ENCODE measurements at regions not wholly inside any gene's neighbourhood (a gene's known extent, or its start where the extent isn't known, plus 50 kb on each side); places are given as distances from the start of the nearest gene placed in this dataset.
"Not testable (repeated sequence)": the region's sequence is repeated elsewhere in the genome, so short reads cannot be mapped to it uniquely, and the experiment has no call there.

DNA sequence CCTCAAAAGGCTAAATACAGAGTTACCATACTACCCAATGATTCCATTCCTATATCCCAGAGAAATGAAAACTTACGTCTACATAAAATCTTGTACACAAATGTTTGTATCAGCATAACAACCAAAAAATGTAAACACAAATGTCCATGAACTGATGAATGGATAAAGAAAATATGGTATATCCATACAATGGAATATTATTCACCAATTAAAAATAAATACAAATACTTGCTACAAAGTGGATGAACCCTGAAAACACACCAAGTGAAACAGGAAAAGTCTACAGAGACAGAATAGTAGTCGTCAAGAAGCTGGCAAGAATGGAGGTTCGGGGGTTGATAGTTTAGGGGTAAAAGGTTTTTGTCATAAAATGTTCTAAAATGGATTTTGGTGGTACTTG lies 54.0 kb upstream of the ANKRD28 start:
- DNase-seq (ENCODE audit: low read depth, low spot score), result no peak

DNA sequence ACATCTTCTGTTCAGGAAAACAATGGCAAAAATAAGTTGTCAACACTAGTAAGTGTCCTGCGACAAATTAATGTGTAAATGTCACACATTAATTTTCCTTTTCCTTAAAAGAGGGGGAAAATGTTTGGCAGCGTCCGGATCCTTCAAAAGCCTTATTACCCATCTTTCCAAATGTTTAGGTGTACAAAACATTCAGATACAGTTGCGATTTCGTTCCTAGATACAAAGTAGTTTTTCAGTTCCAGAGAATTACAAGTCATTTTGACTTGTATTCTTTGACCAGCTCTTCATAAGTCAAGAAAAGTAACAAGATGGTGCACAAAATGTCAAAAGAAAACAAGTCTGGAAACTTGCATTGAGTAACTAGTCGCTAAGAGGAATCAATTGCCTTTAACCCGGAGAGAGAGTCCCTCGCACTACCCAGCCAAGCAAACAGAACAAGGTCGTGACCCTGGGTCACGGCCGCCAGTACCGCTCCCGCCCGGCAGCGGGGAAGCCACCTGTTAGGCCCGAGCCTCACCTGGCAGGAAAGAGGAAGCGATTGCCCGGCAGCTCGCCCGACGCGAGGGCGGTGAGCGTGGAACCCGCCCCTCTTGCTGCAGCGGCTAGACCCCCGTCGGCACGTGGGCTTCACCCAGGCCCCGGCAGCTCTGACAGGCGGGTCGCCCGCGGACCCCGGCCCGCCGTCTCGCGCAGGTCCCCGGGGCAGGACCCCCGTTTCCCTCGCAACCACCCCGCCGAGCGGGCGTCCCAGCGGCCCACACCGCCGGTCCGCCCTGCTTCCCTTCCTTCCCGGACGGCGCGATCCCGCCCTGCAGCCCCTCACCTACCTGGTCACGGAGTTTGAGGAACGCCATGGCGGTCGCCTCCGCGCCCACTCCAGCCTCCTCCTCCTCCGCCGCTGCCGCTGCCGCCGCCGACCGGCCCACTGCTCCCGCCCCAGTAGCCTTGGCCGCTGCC lies 61.0 kb upstream of the ANKRD28 start:
- DNase-seq (ENCODE audit: low read depth, low spot score), result no peak

- DNase-seq (ENCODE audit: low read depth, low spot score), result no peak
Observed at GRCh38 chr3:15859507-15860013, 61.8 kb upstream of the ANKRD28 start.

GRCh38 chr3:15860014-15860934 lies 62.5 kb upstream of the ANKRD28 start:
- DNase-seq (ENCODE audit: low read depth, low spot score), result no peak

DNA sequence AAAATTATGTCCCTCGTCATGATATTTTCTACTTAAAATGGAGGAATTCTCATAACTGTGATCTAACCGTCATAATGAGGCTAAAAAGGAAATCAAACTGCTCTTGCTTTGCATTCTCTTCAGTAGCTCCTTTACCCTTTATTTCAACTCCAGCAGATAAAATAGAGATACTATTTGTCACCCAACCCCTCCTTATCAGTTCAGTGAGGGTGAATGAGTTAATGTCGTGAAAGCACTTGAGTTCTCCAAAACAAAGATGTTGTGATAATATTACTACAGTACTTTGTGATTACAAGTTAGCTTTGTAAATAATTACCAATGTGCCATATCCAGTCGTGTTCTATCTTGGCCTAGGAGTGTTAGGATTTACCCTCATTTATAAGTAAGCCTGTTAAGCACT lies 63.4 kb upstream of the ANKRD28 start:
- no peak for DNase-seq (ENCODE audit: low read depth, low spot score)

DNA sequence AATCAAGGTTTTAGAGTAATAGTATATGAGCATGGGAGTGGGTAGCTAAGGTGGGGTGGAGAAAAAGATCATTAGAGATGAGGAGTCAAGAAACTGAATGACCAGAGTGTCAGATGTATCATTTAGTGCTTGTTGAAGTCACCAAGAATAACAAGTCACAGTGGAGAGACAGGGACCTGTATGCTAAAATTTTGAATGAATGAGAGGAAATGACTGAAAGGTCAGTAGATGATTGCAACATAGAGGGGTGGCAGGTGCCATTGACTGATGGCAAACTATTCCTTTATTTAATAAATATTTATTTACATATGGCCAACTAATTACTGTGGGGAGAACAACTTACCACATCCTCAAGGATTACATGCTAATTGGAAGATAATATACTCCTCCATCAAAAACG lies 75.0 kb upstream of the ANKRD28 start:
- DNase-seq (ENCODE audit: low read depth, low spot score), result no peak

GRCh38 chr3:15873415-15873814 lies 75.6 kb upstream of the ANKRD28 start:
- no peak for DNase-seq (ENCODE audit: low read depth, low spot score)

- DNase-seq (ENCODE audit: low read depth, low spot score), result no peak
Observed at GRCh38 chr3:15875016-15875689, 77.4 kb upstream of the ANKRD28 start.

DNA sequence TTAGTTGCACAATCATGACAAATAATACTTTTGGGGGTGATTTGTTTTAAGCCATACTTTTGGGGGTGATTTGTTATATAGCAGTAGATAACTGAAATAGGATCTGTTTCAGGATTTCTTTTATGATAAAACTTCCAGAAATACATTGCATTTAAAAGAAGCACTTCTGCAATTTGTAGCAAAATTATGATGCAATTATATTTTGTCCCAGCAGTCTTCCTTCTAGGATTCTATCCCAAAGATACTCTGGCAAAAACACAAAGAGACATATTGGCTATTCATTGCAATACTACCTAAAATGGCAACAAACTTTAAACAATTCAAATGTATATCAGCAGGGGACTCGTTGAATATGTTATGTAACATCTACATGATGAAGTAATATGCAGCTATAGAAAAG lies 78.9 kb upstream of the ANKRD28 start:
- no peak for DNase-seq (ENCODE audit: low read depth, low spot score)

DNA sequence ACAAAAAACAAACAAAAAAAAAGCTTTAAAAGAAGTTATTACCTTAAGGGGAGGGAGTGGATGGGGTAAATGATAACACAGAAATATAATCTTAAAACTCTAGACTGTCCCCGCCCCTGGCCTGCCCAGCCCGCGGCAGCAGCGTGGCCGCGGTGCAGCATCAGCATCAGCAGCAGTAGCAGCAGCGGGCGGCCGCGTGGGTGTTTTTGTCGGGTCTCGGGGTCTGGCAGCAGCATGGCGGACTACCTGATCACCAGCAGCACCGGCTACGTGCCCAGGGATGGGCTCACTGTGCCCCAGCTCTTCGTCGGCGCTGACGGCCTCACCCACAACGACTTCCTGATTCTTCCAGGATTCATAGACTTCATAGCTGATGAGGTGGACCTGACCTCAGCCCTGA lies 80.0 kb upstream of the ANKRD28 start:
- no peak for DNase-seq (ENCODE audit: low read depth, low spot score)

GRCh38 chr3:15879787-15880186 lies 82.0 kb upstream of the ANKRD28 start:
- not testable (repeated sequence) for DNase-seq (ENCODE audit: low read depth, low spot score)

GRCh38 chr3:15882577-15882976 lies 84.8 kb upstream of the ANKRD28 start:
- no peak for DNase-seq (ENCODE audit: low read depth, low spot score)

- no peak for DNase-seq (ENCODE audit: low read depth, low spot score)
Observed at GRCh38 chr3:15884132-15884531, 86.4 kb upstream of the ANKRD28 start.

DNA sequence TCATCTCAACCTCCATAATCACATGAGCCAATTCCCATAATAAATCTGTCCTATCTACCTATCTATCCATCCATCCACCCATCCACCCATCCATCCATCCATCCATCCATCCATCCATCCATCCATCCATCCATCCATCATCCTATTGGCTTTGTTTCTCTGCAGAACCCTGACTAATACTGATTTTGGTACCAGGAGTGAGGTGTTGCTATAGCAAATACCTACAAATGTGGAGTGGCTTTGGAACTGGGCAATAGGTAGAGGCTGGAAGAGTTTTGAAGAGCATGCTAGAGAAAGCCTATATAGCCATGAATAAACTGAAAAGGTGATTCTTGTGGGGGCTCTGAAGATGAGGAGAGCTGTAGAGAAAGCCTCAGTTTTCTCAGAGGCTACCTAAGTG lies 88.7 kb upstream of the ANKRD28 start:
- no peak for DNase-seq (ENCODE audit: low read depth, low spot score)

- no peak for DNase-seq (ENCODE audit: low read depth, low spot score)
Observed at GRCh38 chr3:15887261-15887660, 89.5 kb upstream of the ANKRD28 start.

DNA sequence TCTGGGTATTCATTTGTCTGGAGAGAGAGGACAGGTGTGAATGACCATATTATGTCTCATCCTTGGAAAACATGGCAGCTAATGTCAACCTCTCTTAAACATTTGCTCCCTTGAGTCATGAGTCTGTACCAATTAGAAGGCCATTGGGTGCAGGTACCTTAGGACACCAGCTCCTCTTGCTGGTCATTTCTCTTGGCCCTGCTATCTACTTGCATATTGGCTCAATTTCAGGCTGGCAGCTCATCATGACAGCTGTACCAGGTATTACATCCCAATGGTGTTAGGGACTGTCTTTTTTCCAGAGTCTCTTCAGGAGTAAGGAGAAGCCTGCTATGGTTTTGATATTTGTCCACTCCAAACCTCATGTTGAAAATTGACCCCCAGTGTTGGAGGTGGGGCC lies 92.2 kb upstream of the ANKRD28 start:
- DNase-seq (ENCODE audit: low read depth, low spot score), result no peak

- no peak for DNase-seq (ENCODE audit: low read depth, low spot score)
Observed at GRCh38 chr3:15892311-15893227, 94.8 kb upstream of the ANKRD28 start.

DNA sequence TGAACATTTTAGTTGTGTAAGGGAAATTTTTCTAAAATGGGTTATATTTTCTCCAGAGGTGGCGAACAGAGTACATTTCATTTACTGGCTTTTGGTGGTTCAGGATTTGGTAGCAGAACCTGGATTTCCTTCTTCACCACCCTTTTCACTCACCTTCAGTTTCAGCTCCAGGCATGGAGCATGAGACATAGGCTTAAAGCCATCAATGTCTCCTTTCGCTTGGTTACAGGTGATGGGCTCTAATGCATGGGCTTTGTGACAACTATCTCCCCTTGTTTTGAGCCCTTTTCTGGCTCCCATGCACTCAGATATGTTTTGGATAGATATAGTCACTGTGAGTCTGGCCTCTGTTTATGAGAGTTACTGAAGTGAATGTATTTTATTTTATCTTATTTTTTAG lies 96.6 kb upstream of the ANKRD28 start:
- DNase-seq (ENCODE audit: low read depth, low spot score), result no peak

DNA sequence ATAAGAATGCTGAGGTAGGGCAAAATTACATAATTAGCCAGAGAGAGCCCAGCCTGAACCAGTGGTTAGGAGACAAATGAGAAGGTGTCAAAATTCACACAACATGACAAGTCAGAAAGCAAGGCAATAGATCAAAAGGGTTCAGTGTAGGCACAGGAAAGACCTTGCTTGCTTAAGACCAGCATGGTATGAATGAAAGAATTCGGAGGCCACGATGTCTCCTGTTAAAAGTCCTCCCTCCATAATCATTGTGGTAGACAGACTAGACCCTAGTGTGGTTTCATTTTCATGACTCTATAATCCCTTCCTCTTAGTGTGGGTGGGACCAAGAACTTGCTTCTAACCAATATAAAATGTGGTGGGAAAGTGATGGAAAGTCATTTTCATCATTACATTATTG lies 98.7 kb upstream of the ANKRD28 start:
- no peak for DNase-seq (ENCODE audit: low read depth, low spot score)

- no peak for DNase-seq (ENCODE audit: low read depth, low spot score)
Observed at GRCh38 chr3:15899388-15899787, 101.6 kb upstream of the ANKRD28 start.

DNA sequence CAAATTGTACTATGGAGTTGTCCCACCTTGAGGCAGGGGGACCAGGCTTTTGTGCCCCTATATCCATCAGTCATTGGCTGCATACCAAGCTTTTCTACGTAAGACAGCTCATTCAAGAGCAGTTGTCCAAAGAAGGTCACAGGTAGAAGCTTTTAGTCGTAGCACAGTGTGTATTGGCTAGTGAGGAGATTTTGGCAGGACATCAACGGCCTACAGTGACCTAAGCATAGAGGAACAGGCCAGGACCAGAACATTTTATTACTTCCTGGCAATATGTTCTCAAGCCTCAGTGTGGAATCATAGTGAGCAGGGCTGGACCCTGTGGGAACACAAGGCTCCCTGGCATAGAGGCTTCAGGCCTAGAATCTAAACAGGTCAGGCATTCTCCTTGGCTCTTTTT lies 105.4 kb upstream of the ANKRD28 start:
- no peak for DNase-seq (ENCODE audit: low read depth, low spot score)
